Fibroblast of lung (primary cell): ENCODE measurements at regions not wholly inside any gene's neighbourhood (a gene's known extent, or its start where the extent isn't known, plus 50 kb on each side); places are given as distances from the start of the nearest gene placed in this dataset.

ENCODE experiments used
- CTCF ChIP-seq, 2 donors: IDR thresholded peaks in 1 of 2; conservative IDR thresholded peaks in 1 of 2; 1 replicate in 1 of 2; 2 replicates in 1 of 2; pipeline ENCODE4 v1.5.1; 2011 to 2012; ENCODE audit warnings: low read length in 2 of 2, control low read depth in 1 of 2, inconsistent platforms in 1 of 2, low read depth in 1 of 2, mild to moderate bottlenecking in 1 of 2
- EZH2 ChIP-seq: IDR thresholded peaks from 2 replicates; pipeline ENCODE4 v1.5.1; 2012; ENCODE audit warnings: low read length, control low read depth, mild to moderate bottlenecking; ENCODE audit errors: missing control alignments

- TF ChIP-seq CTCF (conservative IDR thresholded peaks at IDR 0.05 in 1 of 2, IDR thresholded peaks at IDR 0.05 in 1 of 2; ENCODE audit: low read depth in 1 of 2, low read length in 2 of 2) = peak; percentile 89 to 90
- TF ChIP-seq EZH2 = no peak
These were observed 61.5 kb downstream of the TBXT start for GRCh38 chr6:166106076-166106686.
